ENCODE measurements at regions not wholly inside any gene's neighbourhood (a gene's known extent, or its start where the extent isn't known, plus 50 kb on each side); places are given as distances from the start of the nearest gene placed in this dataset.

- TF ChIP-seq CTCF (IDR thresholded peaks at IDR 0.05) (no peak), EP300 (IDR thresholded peaks at IDR 0.05) (no peak), POLR2A (IDR thresholded peaks at IDR 0.05) (no peak)
Measured at GRCh38 chr7:159239028-159239427, 94.4 kb upstream of the VIPR2 start.

Measured in ovary (tissue), 3 donors.